ENCODE measurements at regions not wholly inside any gene's neighbourhood (a gene's known extent, or its start where the extent isn't known, plus 50 kb on each side); places are given as distances from the start of the nearest gene placed in this dataset.
"Not testable (repeated sequence)": the region's sequence is repeated elsewhere in the genome, so short reads cannot be mapped to it uniquely, and the experiment has no call there.

DNA sequence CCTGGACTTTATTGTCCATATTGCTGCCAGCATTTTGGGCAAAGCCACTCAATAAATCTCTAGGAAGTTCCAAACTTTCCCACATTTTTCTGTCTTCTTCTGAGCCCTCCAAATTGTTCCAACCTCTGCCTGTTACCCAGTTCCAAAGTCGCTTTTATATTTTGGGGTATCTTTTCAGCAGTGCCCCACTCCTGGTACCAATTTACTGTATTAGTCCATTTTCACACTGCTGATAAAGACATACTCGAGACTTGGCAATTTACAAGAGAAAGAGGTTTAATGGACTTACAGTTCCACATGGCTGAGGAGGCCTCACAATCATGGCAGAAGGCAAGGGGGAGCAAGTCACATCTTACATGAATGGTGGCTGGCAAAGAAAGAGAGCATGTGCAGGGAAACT lies 53.4 kb downstream of the AHSP start:
- intact Hi-C loops (cut with micrococcal nuclease), result not testable (repeated sequence)

DNA sequence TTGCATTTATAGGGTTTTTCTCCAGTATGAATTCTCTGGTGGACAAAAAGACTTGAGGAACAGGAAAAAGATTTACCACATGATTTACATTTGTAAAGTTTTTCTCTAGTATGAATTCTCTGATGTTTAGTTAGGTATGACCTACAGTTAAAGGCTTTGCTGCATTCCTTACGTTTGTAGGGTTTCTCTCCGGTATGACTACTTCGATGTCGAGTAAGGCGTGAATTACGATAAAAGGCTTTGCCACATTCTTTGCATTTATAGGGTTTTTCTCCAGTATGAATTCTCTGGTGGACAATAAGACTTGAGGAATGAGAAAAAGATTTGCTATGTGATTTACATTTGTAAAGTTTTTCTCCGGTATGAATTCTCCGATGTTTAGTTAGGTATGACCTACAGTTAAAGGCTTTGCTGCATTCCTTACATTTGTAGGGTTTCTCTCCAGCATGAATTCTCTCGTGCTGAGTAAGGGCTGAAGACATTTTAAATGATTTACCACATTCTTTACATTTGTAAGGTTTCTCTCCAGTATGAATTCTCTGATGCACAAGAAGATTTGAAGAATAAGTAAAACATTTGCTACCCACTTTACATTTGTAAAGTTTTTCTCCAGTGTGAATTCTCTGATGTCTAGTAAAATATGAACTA lies 74.2 kb downstream of the AHSP start:
- intact Hi-C loops (cut with micrococcal nuclease), result not testable (repeated sequence)

GRCh38 chr16:31618130-31618529 lies 90.4 kb downstream of the AHSP start:
- intact Hi-C loops (cut with micrococcal nuclease), result no loop called here

DNA sequence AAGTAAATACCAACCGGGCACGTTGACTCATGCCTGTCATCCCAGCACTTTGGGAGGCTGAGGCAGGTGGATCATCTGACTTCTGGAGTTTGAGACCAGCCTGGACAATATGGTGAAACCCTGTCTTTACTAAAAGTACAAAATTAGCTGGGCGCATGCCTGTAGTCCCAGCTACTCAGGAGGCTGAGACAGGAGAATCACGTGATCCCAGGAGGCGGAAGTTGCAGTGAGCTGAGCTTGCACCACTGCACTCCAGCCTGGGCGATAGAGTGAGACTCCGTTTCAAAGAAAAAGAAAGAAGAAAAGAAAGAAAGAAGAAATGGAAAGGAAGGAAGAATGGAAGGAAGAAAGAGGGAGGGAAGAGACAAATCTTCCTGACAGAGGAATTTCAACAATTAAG lies 108.7 kb downstream of the AHSP start:
- intact Hi-C loops (cut with micrococcal nuclease), result no loop called here

DNA sequence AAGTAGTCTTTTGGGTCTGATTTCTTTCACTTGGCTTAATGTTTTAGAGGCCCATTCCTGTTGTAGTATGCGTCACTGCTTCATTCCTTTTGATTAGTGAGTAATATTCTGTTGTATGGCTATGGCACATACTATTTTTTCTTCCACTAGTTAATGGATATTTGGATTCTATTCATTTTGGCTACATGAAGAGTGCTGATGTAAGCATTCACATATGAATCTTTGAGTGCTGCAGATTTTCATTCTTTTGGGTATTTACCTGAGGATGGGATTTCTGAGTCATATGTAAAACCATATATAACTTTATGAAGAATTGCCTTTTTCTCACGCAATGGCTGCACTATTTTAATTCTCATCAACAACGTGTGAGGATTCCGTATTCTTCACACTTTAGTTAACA lies 113.6 kb downstream of the AHSP start:
- intact Hi-C loops (cut with micrococcal nuclease), result no loop called here

DNA sequence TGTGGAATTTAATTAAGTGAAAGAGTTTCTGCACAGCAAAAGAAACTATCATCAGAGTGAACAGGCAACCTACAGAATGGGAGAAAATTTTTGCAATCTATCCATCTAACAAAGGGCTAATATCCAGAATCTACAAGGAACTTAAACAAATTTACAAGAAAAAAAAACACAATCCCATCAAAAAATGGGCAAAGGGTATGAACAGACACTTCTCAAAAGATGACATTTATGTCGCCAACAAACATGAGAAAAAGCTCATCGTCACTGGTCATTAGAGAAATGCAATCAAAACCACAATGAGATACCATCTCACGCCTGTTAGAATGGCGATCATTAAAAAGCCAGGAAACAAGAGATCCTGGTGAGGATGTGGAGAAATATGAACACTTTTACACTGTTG lies 128.0 kb downstream of the AHSP start:
- intact Hi-C loops (cut with micrococcal nuclease), result not testable (repeated sequence)

DNA sequence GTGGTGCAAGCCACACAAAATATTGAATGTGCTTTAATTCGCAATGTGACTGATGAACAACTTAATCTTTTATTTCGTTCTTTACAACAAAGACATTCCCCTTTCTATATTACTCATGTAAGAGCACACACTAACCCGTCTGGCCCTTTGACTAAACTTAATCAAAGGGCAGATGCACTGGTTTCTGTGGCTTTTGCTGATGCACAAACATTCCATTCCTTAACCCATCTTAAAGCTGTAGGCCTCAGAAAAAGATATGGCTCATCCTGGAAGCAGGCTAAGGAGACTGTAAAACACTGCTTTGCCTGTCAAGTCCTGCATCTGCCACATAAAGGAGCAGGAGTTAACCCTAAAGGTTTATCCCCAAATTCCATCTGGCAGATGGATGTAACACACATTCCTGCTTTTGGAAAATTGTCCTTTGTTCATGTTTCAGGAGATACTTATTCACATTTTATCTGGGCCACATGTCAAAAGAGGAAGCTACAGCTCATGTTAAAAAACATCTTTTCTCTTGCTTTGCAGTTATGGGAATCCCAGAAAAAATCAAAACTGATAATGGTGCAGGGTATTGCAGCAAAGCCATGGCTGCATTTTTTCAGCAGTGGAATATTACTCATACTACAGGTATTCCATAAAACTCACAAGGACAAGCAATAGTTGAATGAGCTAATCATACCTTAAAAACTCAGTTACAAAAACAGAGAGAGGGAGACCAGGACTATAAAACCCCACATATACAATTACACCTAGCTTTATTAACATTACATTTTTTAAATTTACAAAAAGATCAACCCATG lies 137.2 kb downstream of the AHSP start:
- intact Hi-C loops (cut with micrococcal nuclease), result no loop called here

GRCh38 chr16:31674686-31675085 lies 147.0 kb downstream of the AHSP start:
- intact Hi-C loops (cut with micrococcal nuclease), result no loop called here

- intact Hi-C loops (cut with micrococcal nuclease), result no loop called here
These were observed 149.0 kb downstream of the AHSP start for GRCh38 chr16:31676731-31677130.

- intact Hi-C loops (cut with micrococcal nuclease), result no loop called here
These were observed 151.1 kb downstream of the AHSP start for GRCh38 chr16:31678649-31679325.

DNA sequence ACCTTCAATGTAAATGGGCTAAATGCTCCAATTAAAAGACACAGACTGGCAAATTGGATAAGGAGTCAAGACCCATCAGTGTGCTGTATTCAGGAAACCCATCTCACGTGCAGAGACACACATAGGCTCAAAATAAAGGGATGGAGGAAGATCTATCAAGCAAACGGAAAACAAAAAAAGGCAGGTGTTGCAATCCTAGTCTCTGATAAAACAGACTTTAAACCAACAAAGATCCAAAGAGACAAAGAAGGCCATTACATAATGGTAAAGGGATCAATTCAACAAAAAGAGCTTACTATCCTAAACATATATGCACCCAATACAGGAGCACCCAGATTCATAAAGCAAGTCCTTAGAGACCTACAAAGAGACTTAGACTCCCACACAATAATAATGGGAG lies 161.6 kb downstream of the AHSP start:
- intact Hi-C loops (cut with micrococcal nuclease), result not testable (repeated sequence)

GRCh38 chr16:31692338-31692737 lies 164.6 kb downstream of the AHSP start:
- intact Hi-C loops (cut with micrococcal nuclease), result loop anchor here (10.0 kb wide), 1 partner anchor 238 kb away; the partner anchor contains the start of gene ARMC5

DNA sequence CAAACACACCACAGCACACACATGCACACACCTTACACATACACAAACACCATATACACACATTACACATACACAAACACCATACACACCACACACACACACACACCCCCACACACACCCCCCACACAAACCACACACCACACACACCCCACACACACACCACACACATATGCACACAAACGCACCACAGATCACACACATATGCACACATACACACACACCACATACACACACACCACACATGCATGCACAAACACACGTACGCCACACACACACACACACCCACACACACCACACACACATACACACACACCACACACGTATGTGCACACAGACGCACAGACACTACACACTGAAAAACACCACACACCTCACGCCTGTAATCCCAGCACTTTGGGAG lies 166.0 kb downstream of the AHSP start:
- intact Hi-C loops (cut with micrococcal nuclease), result loop anchor here (2.0 to 10.0 kb wide), 4 partner anchors 19 to 239 kb away; partner anchors contain the start of genes ARMC5 and RUSF1

- intact Hi-C loops (cut with micrococcal nuclease), result loop anchor here (2.0 to 10.0 kb wide), 4 partner anchors 18 to 240 kb away; partner anchors contain the start of genes ARMC5 and RUSF1
These were observed 166.8 kb downstream of the AHSP start for GRCh38 chr16:31694461-31694860.

DNA sequence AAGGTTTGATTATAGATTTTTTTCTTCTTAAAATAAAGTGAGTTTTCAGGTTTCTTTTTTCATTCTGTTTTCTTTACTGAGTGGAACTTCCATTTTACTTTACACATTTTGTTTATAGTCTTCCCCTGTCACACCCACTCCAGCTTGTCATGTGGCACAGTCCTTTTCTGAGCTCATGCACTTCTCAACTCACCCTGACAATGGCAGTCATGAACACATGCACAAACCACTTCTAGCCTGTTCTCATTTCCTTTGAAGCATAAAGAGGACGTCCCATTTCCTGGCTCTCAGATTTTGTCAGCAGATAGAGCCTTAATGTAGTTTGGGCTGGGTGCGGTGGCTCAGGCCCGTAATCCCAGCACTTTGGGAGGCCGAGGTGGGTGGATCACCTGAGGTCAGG lies 168.0 kb downstream of the AHSP start:
- intact Hi-C loops (cut with micrococcal nuclease), result loop anchor here (2.0 to 10.0 kb wide), 4 partner anchors 17 to 241 kb away; partner anchors contain the start of genes ARMC5 and RUSF1

DNA sequence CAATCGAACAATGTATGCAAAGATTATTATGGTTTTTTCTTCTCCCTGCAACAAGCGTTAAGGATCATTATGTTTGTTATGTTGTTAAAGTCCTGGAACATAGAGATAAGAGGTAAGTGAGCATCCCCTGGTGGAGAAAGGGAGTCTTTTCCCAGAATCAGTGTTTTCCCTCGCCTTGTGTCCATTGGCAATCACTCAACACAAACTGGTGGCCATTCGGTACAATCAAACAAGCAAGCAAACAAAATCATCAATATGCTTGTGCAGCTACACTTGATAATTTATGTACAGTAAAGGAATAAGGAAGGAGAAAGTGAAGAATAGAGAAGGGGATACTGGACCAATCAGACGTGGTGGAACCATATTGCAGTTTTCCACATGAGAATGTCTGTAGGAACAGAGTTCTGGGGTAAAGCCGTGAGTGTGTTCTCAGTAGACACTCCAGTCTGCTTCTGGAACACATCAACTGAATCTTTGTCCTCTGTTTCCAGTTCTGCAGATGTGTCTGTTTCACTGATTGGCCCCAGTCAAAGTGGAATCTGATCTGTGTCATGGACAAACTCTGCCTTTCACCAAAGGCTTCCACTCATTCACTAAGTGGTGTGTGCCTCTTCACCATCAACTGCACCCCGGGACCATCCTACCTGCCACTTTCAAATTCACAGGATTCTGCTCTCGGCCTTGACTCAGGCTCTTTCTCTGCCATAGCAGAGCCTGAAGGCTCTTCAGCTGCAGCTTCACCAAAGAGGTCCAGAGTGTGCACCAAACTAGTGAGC lies 169.5 kb downstream of the AHSP start:
- intact Hi-C loops (cut with micrococcal nuclease), result loop anchor here (10.0 kb wide), 1 partner anchor 242 kb away; the partner anchor contains the start of gene ARMC5

- intact Hi-C loops (cut with micrococcal nuclease), result loop anchor here (10.0 kb wide), 1 partner anchor 243 kb away; the partner anchor contains the start of gene ARMC5
These were observed 170.0 kb downstream of the AHSP start for GRCh38 chr16:31697744-31698125.

GRCh38 chr16:31698901-31699300 lies 171.2 kb downstream of the AHSP start:
- intact Hi-C loops (cut with micrococcal nuclease), result loop anchor here (10.0 kb wide), 1 partner anchor 244 kb away; the partner anchor contains the start of gene ARMC5

- intact Hi-C loops (cut with micrococcal nuclease), result loop anchor here (10.0 kb wide), 1 partner anchor 245 kb away; the partner anchor contains the start of gene ARMC5
These were observed 171.9 kb downstream of the AHSP start for GRCh38 chr16:31699601-31700000.

GRCh38 chr16:31700200-31700529 lies 172.5 kb downstream of the AHSP start:
- intact Hi-C loops (cut with micrococcal nuclease), result loop anchor here (1.0 kb wide), 1 partner anchor 13 kb away; a partner anchor contains a TSS
